HEK293 (cell line): ENCODE measurements at regions not wholly inside any gene's neighbourhood (a gene's known extent, or its start where the extent isn't known, plus 50 kb on each side); places are given as distances from the start of the nearest gene placed in this dataset.

ENCODE experiments used
- OVOL3 ChIP-seq: fragments of 450-650 bp; formaldehyde crosslinking; IDR thresholded peaks from 2 replicates; pipeline ENCODE4 v1.5.1; 2016; ENCODE audit warnings: missing biosample characterization, missing genetic modification characterization
- ZNF202 ChIP-seq: fragments of 450-650 bp; formaldehyde crosslinking; IDR thresholded peaks from 2 replicates; pipeline ENCODE4 v1.5.1; 2016; ENCODE audit warnings: missing biosample characterization, missing genetic modification characterization, borderline replicate concordance
- ZNF302 ChIP-seq: fragments of 450-650 bp; formaldehyde crosslinking; IDR thresholded peaks from 2 replicates; pipeline ENCODE4 v1.5.1; 2016; ENCODE audit warnings: missing biosample characterization, missing genetic modification characterization, low read depth
- ZNF777 ChIP-seq: fragments of 450-650 bp; formaldehyde crosslinking; IDR thresholded peaks from 2 replicates; pipeline ENCODE4 v1.5.1; 2017; ENCODE audit warnings: missing biosample characterization, missing genetic modification characterization, borderline replicate concordance
- TF ChIP-seq, protein P1 (sequence below): fragments of 450-650 bp; formaldehyde crosslinking; conservative IDR thresholded peaks from 2 replicates; pipeline ENCODE4 v1.5.1; 2016; ENCODE audit warnings: low read depth, missing biosample characterization, missing genetic modification characterization
- TF ChIP-seq, protein P2 (sequence below): fragments of 450-650 bp; formaldehyde crosslinking; IDR thresholded peaks from 2 replicates; pipeline ENCODE4 v1.5.1; 2016; ENCODE audit warnings: missing biosample characterization, missing genetic modification characterization, low read depth
- TF ChIP-seq, protein P3 (sequence below): fragments of 450-650 bp; formaldehyde crosslinking; IDR thresholded peaks from 2 replicates; pipeline ENCODE4 v1.5.1; 2016; ENCODE audit warnings: missing biosample characterization, missing genetic modification characterization

GRCh38 chr4:96352051-96352517 is 512.2 kb downstream of the PDHA2 start:
- TF ChIP-seq, protein P1, sequence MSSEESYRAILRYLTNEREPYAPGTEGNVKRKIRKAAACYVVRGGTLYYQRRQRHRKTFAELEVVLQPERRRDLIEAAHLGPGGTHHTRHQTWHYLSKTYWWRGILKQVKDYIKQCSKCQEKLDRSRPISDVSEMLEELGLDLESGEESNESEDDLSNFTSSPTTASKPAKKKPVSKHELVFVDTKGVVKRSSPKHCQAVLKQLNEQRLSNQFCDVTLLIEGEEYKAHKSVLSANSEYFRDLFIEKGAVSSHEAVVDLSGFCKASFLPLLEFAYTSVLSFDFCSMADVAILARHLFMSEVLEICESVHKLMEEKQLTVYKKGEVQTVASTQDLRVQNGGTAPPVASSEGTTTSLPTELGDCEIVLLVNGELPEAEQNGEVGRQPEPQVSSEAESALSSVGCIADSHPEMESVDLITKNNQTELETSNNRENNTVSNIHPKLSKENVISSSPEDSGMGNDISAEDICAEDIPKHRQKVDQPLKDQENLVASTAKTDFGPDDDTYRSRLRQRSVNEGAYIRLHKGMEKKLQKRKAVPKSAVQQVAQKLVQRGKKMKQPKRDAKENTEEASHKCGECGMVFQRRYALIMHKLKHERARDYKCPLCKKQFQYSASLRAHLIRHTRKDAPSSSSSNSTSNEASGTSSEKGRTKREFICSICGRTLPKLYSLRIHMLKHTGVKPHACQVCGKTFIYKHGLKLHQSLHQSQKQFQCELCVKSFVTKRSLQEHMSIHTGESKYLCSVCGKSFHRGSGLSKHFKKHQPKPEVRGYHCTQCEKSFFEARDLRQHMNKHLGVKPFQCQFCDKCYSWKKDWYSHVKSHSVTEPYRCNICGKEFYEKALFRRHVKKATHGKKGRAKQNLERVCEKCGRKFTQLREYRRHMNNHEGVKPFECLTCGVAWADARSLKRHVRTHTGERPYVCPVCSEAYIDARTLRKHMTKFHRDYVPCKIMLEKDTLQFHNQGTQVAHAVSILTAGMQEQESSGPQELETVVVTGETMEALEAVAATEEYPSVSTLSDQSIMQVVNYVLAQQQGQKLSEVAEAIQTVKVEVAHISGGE (tag by site-specific recombination): no peak
- TF ChIP-seq ZNF777: no peak
- no peak for TF ChIP-seq ZNF202
- no peak for TF ChIP-seq OVOL3 (tag by site-specific recombination)
- TF ChIP-seq, protein P2, sequence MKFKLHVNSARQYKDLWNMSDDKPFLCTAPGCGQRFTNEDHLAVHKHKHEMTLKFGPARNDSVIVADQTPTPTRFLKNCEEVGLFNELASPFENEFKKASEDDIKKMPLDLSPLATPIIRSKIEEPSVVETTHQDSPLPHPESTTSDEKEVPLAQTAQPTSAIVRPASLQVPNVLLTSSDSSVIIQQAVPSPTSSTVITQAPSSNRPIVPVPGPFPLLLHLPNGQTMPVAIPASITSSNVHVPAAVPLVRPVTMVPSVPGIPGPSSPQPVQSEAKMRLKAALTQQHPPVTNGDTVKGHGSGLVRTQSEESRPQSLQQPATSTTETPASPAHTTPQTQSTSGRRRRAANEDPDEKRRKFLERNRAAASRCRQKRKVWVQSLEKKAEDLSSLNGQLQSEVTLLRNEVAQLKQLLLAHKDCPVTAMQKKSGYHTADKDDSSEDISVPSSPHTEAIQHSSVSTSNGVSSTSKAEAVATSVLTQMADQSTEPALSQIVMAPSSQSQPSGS: no peak
- TF ChIP-seq, protein P3, sequence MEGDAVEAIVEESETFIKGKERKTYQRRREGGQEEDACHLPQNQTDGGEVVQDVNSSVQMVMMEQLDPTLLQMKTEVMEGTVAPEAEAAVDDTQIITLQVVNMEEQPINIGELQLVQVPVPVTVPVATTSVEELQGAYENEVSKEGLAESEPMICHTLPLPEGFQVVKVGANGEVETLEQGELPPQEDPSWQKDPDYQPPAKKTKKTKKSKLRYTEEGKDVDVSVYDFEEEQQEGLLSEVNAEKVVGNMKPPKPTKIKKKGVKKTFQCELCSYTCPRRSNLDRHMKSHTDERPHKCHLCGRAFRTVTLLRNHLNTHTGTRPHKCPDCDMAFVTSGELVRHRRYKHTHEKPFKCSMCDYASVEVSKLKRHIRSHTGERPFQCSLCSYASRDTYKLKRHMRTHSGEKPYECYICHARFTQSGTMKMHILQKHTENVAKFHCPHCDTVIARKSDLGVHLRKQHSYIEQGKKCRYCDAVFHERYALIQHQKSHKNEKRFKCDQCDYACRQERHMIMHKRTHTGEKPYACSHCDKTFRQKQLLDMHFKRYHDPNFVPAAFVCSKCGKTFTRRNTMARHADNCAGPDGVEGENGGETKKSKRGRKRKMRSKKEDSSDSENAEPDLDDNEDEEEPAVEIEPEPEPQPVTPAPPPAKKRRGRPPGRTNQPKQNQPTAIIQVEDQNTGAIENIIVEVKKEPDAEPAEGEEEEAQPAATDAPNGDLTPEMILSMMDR: no peak
- TF ChIP-seq ZNF302: no peak
